HG03025 (cell line): ENCODE measurements at regions not wholly inside any gene's neighbourhood (a gene's known extent, or its start where the extent isn't known, plus 50 kb on each side); places are given as distances from the start of the nearest gene placed in this dataset.

ENCODE experiments used
- ATAC-seq: cut with Tn5 transposase; IDR thresholded peaks from one replicate; pipeline ENCODE4 v1.9.1; 2021; ENCODE audit warnings: mild to moderate bottlenecking, moderate library complexity; ENCODE audit not compliant: unreplicated experiment, low FRiP score

GRCh38 chr1:101098327-101098726 lies 72.7 kb upstream of the DPH5 start:
- no peak for ATAC-seq

DNA sequence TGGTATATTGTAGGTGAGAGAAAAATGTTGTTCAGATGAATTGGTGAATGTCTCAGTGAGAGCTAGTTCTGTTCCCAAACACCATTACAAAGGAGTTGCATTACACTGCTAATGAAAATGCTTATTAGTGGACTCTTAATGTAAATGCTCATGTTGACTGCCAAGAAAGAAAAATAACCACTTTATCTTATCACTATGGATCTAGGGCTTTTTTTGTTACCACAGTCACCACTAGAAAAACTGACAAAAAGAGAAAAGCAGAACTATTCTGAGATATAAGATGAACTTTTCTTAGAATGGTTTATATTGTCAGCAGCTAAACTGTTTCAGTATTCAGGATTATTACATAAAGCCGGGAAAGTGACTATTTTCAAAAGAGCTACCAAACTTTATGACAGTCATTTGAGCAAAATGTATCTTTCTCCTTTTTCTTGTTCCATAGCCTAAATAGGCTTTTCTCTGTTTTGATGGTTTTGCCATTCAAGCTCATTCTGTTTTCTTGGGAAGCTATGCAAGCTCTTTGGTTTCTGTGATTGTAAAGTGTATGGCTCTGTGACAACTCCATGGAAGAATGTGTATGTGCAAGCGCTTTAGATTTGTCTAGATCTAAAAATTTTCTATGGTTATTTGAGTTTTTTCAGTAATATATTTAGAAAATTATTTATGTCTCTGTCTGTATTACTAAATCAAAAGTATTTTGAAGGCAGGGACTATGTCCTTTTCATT lies 64.2 kb upstream of the DPH5 start:
- no peak for ATAC-seq

DNA sequence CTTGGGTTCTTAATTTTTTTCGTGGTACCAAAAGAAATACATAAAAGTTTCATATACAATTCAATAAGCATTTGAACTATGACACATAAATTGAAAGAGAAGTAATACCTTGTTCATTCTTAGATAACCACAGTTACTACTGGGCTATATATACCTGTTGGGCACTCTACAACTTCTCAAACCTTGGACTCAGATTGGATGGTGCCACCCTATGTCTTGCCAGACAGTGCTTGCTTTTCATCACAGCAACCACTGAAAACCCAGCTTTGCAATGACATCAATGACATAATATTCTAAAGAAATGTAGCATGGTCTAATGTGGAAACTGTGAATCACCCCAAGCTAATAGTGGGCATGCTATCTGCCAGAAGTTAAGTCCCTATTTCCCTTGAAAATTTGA lies 62.8 kb upstream of the DPH5 start:
- ATAC-seq, result no peak

GRCh38 chr1:101086783-101087182 lies 61.2 kb upstream of the DPH5 start:
- no peak for ATAC-seq

- no peak for ATAC-seq
Observed at GRCh38 chr1:101081496-101082488, 56.2 kb upstream of the DPH5 start.

DNA sequence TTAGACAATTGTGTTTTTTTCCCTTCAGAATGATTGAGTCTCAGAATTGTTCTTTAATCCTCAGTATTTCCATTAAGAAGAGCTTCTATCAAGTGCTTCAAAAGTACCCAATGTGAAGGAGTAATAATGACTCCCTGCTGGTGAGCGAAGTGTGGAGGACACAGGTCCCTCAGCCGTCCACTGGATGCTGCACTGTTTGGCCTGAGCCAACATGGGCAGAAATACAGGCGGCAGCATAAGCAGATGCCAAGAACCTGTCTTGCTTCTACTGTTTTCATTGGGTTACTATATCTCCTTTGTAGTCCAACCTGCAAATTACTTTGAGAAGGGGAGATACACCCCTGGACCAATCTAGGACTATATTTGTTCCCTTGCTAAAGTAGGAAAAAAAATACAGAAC lies 55.3 kb upstream of the DPH5 start:
- ATAC-seq, result no peak

GRCh38 chr1:101079341-101079740 lies 53.8 kb upstream of the DPH5 start:
- ATAC-seq, result no peak

- no peak for ATAC-seq
Observed at GRCh38 chr1:101077849-101078248, 52.3 kb upstream of the DPH5 start.

DNA sequence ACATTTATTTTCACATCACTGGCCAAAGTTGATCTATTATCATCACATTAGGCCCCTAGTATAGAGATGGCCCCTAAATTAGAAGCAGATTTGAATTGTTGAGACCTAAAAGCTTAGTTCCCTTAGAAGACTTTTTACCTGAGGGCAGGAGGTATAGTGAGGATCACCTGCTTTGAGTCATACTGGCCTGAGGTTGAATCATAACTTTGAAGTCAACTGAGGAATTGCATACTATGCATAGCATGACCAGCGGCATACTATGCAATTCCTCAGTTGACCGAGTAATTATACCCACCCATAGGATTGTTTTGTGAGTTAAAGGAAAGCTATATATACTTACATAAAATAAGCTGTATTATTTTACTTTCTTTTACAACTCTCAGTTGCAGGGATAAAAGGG lies 50.3 kb upstream of the DPH5 start:
- ATAC-seq, result no peak
